PC-9 (cell line): ENCODE measurements at regions not wholly inside any gene's neighbourhood (a gene's known extent, or its start where the extent isn't known, plus 50 kb on each side); places are given as distances from the start of the nearest gene placed in this dataset.

Experiments
- CTCF ChIP-seq: fragments of 200-600 bp; sonication (generic); conservative IDR thresholded peaks from 2 replicates; pipeline ENCODE4 v1.6.1; 2017; ENCODE audit warnings: mixed run types, antibody characterized with exemption, mild to moderate bottlenecking, moderate library complexity
- EZH2 ChIP-seq: fragments of 200-600 bp; sonication (generic); IDR thresholded peaks from 2 replicates; pipeline ENCODE4 v1.8.0; 2017; ENCODE audit warnings: antibody characterized with exemption, low read depth

GRCh38 chr20:6558341-6558740 lies 209.1 kb upstream of the BMP2 start:
- TF ChIP-seq CTCF, result no peak
- no peak for TF ChIP-seq EZH2
